HL-60 (cell line): ENCODE measurements at regions not wholly inside any gene's neighbourhood (a gene's known extent, or its start where the extent isn't known, plus 50 kb on each side); places are given as distances from the start of the nearest gene placed in this dataset.

Source experiments
- CTCF ChIP-seq: IDR thresholded peaks from one replicate; pipeline ENCODE4 v1.5.1; 2011; ENCODE audit warnings: low read length, control low read depth, inconsistent platforms; ENCODE audit not compliant: insufficient read depth
- GABPA ChIP-seq: IDR thresholded peaks from 2 replicates; pipeline ENCODE4 v1.6.1; 2012; ENCODE audit warnings: low read depth
- POLR2AphosphoS5 ChIP-seq: IDR thresholded peaks from 2 replicates; pipeline ENCODE4 v1.6.1; 2012; ENCODE audit warnings: low read depth
- SPI1 ChIP-seq: IDR thresholded peaks from 2 replicates; pipeline ENCODE4 v1.6.1; 2012; ENCODE audit warnings: low read depth, mild to moderate bottlenecking, borderline replicate concordance
- TF ChIP-seq, protein P1 (sequence below): IDR thresholded peaks from 2 replicates; pipeline ENCODE4 v1.6.1; 2012; ENCODE audit warnings: low read depth; ENCODE audit not compliant: insufficient replicate concordance

DNA sequence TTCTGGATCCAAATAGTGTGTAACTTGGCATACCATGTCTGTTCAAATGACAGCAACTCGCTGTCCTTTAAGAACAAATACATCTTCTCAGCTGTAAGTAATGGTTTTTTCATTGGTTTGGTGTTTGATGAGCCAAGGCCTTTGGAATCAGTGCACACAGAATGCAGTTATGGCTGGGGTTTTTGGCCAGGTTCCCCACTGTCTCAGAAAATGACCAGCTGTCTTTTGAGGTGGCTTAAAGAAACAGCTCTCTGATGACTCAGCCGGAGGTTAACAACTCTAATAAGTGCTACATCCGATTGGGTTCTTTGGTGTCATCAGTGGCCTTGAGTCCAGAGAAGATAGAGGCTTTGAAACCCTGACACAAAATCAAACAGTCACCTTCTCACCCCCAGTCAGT, 688.4 kb downstream of the REEP3 start:
- TF ChIP-seq CTCF = no peak
- TF ChIP-seq POLR2AphosphoS5 = no peak
- TF ChIP-seq, protein P1, sequence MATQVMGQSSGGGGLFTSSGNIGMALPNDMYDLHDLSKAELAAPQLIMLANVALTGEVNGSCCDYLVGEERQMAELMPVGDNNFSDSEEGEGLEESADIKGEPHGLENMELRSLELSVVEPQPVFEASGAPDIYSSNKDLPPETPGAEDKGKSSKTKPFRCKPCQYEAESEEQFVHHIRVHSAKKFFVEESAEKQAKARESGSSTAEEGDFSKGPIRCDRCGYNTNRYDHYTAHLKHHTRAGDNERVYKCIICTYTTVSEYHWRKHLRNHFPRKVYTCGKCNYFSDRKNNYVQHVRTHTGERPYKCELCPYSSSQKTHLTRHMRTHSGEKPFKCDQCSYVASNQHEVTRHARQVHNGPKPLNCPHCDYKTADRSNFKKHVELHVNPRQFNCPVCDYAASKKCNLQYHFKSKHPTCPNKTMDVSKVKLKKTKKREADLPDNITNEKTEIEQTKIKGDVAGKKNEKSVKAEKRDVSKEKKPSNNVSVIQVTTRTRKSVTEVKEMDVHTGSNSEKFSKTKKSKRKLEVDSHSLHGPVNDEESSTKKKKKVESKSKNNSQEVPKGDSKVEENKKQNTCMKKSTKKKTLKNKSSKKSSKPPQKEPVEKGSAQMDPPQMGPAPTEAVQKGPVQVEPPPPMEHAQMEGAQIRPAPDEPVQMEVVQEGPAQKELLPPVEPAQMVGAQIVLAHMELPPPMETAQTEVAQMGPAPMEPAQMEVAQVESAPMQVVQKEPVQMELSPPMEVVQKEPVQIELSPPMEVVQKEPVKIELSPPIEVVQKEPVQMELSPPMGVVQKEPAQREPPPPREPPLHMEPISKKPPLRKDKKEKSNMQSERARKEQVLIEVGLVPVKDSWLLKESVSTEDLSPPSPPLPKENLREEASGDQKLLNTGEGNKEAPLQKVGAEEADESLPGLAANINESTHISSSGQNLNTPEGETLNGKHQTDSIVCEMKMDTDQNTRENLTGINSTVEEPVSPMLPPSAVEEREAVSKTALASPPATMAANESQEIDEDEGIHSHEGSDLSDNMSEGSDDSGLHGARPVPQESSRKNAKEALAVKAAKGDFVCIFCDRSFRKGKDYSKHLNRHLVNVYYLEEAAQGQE = no peak
- TF ChIP-seq GABPA = no peak
- TF ChIP-seq SPI1 = no peak
